GM18499 (cell line): ENCODE measurements at regions not wholly inside any gene's neighbourhood (a gene's known extent, or its start where the extent isn't known, plus 50 kb on each side); places are given as distances from the start of the nearest gene placed in this dataset.
"Not testable (repeated sequence)": the region's sequence is repeated elsewhere in the genome, so short reads cannot be mapped to it uniquely, and the experiment has no call there.

Experiments
- ATAC-seq: cut with Tn5 transposase; IDR thresholded peaks from one replicate; pipeline ENCODE4 v1.9.1; 2021; ENCODE audit warnings: moderate number of reproducible peaks; ENCODE audit not compliant: insufficient read depth, unreplicated experiment

- no peak for ATAC-seq
Observed at GRCh38 chr12:91651728-91652127, 469.1 kb upstream of the DCN start.

DNA sequence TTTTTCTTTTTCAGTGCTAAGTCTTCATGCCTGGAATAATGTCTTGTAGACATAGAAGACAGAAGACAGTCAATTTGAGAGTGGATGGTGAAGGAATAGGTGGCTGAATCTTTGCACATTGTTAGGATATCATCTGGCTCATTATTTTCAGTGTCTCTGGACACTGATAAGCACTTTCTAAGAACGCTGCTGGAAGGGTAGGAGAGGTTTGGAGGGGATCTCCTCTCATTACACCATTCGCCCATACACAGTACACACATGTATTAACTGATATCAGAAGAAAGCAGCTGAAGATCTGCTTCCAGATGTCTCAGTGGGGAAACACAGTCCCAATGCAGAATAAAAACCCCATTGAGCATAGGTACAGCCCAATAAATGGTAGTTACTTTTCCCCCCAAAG is 461.1 kb upstream of the DCN start:
- no peak for ATAC-seq

- no peak for ATAC-seq
Observed at GRCh38 chr12:91640021-91640420, 457.4 kb upstream of the DCN start.

DNA sequence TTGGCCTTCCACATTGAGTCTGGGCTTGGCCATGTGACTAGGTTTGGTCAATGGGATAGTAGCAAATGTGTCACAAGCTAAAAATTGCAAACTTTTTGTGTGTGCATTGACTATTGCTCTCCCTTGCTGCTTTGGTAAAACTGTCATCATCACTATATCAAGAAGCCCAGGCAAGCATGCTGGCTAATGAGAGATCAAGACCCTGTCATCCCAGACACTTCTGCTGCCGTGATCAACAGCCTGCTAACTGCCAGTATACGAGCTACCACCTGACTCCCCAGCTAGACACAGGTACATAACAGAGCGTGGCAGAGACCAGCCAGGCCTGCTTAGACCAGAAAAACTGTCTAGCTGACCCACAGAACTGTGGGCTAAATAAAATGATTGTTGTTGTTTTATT is 456.7 kb upstream of the DCN start:
- ATAC-seq = no peak

GRCh38 chr12:91637789-91638624 is 455.4 kb upstream of the DCN start:
- ATAC-seq = no peak

GRCh38 chr12:91636721-91637120 is 454.1 kb upstream of the DCN start:
- ATAC-seq = no peak

DNA sequence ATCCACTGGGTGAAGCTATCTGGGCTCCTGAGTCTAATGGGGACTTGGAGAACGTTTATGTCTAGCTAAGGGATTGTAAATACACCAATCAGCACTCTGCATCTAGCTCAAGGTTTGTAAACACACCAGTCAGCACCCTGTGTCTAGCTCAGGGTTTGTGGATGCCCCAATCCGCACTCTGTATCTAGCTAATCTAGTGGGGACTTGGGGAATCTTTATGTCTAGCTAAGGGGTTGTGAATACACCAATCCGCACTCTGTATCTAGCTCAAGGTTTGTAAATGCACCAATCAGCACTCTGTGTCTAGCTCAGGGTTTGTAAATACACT is 451.7 kb upstream of the DCN start:
- not testable (repeated sequence) for ATAC-seq

GRCh38 chr12:91633734-91634357 is 451.2 kb upstream of the DCN start:
- no peak for ATAC-seq

- no peak for ATAC-seq
Observed at GRCh38 chr12:91633206-91633605, 450.6 kb upstream of the DCN start.

DNA sequence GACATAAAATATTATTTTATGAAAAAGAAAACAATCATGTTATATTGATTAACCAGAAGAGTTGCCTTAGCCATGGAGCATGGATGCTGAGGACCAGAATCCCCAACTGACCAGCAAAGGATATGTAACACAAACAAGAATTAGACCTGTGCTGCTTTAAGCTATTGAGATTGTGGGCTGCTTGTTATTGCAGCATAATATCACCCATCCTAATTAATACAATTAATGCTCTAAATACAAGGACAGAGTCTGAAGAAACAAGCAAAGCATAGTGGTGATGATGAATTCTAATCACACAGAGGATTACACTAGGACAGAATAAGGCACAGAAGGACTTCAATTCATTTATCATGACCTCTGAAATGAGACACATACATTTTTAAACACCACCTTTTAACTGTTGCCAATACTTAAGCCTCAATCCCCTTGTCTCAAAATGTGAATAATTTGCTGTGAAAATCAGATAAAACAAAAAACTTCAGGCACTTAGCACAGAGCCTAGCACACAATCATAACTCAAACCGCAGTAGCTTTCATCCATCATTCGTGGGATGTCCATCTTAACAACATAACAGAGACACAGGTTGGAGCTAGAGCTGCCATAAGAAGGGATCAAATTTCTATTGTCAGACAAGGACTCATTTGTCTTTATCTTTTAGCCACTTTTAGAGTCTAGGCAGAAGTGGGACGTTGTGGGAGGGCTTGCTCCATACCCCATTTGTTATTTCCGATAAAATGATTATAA is 449.6 kb upstream of the DCN start:
- ATAC-seq = no peak

DNA sequence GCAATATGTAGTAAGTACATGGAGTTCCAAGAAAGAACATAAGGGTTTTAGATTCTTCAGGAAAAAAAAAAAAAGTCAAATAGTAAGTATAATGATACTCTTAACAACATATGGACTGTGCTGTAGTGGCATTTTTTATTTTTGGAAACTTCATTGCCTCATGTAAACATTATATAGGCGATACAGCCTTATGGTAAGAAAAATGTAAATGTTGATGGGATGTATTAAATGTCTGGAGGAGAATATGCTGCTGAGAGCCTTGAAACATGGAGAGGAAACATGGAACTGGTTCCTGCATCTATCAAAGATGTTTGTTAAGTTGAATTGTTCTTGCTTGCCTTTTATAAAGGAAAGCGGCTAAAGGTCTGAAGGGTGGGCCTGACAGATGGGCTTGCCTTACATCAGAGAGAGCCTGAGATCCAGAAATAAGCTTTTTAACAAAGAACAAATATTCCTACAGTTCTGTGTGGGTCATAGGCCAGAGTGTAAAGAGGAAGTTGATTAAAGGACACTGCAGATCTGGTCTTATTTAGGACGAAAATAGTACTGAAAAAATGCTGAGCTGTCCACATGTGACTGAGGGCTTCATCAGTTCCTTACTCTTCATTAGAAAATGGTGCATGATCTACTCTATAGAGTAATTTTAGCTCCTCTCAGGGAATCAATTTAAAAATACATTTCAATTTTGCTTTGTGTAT is 448.1 kb upstream of the DCN start:
- ATAC-seq = no peak

DNA sequence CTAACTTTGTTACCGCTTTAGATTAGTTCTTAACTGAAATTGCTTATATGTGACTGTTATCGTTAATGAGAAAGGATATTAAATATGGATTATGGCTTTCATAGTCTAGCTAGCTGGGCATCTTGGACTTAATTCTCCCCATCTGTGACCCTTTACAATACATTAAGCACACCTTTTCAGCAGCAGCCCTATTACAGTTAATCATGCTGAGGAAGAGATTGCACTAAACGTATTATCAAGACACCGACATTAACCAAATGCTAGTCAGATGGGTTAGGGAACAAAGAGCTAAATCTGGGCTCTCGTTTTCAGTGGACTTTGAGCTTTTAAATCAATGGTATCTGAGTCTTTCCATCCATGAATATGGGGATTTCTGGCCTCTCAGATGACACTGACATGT is 447.5 kb upstream of the DCN start:
- ATAC-seq = no peak

- ATAC-seq = no peak
Observed at GRCh38 chr12:91629440-91629839, 446.8 kb upstream of the DCN start.

- no peak for ATAC-seq
Observed at GRCh38 chr12:91628656-91629055, 446.0 kb upstream of the DCN start.

- no peak for ATAC-seq
Observed at GRCh38 chr12:91627225-91627624, 444.6 kb upstream of the DCN start.

GRCh38 chr12:91622981-91623380 is 440.4 kb upstream of the DCN start:
- no peak for ATAC-seq

DNA sequence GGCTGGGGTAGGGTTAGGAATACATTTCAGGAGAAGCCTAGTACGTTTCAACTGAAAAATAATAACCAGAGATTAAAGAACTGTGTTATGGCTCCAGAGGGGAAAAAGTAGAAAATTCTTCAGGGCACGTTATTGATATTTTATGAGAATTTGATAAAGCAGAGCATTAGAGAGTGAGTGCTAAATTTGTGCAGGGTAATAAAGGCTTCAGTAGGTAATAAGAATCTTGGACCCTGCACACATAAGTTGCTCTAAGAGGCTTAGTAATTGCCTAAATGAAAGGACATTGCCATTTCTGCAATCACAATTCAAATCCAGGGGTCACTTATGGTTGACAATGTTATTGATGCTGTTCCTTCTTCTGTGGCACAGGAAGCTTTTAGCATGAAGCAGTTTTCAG is 439.4 kb upstream of the DCN start:
- ATAC-seq = no peak

DNA sequence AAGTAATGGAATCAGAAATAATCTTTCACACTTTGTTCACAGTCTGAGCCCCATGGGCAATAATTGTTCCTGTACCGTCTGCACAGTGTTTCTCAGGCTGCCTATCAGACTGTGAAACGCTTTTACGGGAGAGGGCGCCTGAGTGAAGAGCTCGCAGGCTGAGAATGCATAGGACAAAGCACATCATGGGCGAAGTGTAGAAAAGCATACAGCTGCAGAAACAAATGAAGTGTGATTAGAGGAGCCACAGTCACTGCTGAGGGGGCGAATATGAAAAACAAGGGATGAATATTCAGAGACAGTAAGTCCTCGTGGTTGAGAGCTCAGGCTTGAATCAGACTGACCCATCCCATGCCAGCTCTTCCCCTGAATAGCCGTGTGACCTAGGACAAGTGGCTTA is 438.4 kb upstream of the DCN start:
- ATAC-seq = no peak

DNA sequence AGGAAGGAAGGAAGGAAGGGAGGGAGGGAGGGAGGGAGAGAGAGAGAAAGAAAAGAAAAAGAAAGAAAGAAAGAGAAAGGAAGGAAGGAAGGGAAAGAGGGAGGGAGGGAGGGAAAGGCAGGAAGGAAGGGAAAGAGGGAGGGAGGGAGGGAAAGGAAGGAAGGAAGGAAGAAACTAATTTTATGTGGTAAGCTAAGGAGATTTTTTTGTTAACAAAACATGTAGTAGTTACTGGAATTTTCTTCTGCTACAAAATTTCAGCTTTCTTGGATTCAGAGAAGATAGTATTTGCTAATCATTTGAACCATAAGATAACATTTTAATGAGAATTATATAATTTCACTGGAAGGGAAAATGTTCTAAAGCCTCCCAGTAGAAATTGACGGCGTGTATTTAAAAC is 437.8 kb upstream of the DCN start:
- ATAC-seq = no peak

DNA sequence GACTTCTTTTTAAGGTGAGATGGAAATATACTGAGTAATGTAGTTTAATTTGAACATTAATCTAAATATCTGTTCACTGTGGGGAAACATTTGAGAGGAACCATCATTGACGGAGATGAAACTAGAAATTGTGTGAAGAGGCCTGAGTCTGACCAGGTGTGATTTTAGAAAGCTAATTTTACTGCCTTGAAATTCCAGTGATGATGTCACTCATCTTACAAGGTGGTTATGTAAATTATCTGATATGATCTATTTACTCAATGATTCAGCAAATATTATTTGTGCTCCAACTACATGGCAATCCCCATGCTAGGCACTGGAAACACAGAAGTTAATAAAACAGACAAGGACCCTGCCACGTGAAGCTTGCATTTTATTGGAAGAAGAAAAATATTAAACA is 435.7 kb upstream of the DCN start:
- ATAC-seq = no peak

- no peak for ATAC-seq
Observed at GRCh38 chr12:91617818-91618217, 435.2 kb upstream of the DCN start.
